Smooth muscle cell (in vitro differentiated cells): ENCODE measurements at regions not wholly inside any gene's neighbourhood (a gene's known extent, or its start where the extent isn't known, plus 50 kb on each side); places are given as distances from the start of the nearest gene placed in this dataset.

ENCODE experiments used
- DNase-seq: peaks from one replicate; lab custom pipeline; 2025; ENCODE audit not compliant: unreplicated experiment; lab: John Stamatoyannopoulos, UW
- H2AFZ ChIP-seq: fragments of 200-600 bp; sonication (generic); 2 replicates; pipeline ENCODE4 v1.6.0; 2016; ENCODE audit warnings: antibody characterized with exemption, low read depth, mild to moderate bottlenecking
- H3F3A ChIP-seq: fragments of 200-600 bp; sonication (generic); 2 replicates; pipeline ENCODE4 v1.6.0; 2017; ENCODE audit warnings: antibody characterized with exemption, low read depth
- H3K27ac ChIP-seq: fragments of 200-600 bp; sonication (generic); 2 replicates; pipeline ENCODE4 v1.5.1; 2016; ENCODE audit warnings: low read depth, mild to moderate bottlenecking
- H3K27me3 ChIP-seq: fragments of 200-600 bp; sonication (generic); 2 replicates; pipeline ENCODE4 v1.6.1; 2016; ENCODE audit warnings: low read depth, mild to moderate bottlenecking
- H3K36me3 ChIP-seq: fragments of 200-600 bp; sonication (generic); 2 replicates; pipeline ENCODE4 v1.5.1; 2016; ENCODE audit warnings: low read depth
- H3K4me1 ChIP-seq: fragments of 200-600 bp; sonication (generic); 2 replicates; pipeline ENCODE4 v1.5.1; 2016; ENCODE audit warnings: low read depth
- H3K4me2 ChIP-seq: fragments of 200-600 bp; sonication (generic); 2 replicates; pipeline ENCODE4 v1.6.0; 2016; ENCODE audit warnings: mild to moderate bottlenecking
- H3K4me3 ChIP-seq: fragments of 200-600 bp; sonication (generic); 2 replicates; pipeline ENCODE4 v1.5.1; 2016; ENCODE audit warnings: mild to moderate bottlenecking
- H3K79me2 ChIP-seq: fragments of 200-600 bp; sonication (generic); 2 replicates; pipeline ENCODE4 v1.6.0; 2016; ENCODE audit warnings: low read depth, mild to moderate bottlenecking
- H3K9ac ChIP-seq: fragments of 200-600 bp; sonication (generic); 2 replicates; pipeline ENCODE4 v1.6.0; 2016; ENCODE audit warnings: low read depth
- H3K9me3 ChIP-seq: fragments of 200-600 bp; sonication (generic); replicated peaks from 2 replicates; pipeline ENCODE4 v1.5.1; 2016; ENCODE audit warnings: low read depth
- H4K20me1 ChIP-seq: fragments of 200-600 bp; sonication (generic); 2 replicates; pipeline ENCODE4 v1.6.0; 2016; ENCODE audit warnings: low read depth
- WGBS: methylation state at CpG from one replicate; pipeline ENCODE4 v1.1.7; 2016; ENCODE audit warnings: low lambda C conversion rate; 5-methylcytosine and 5-hydroxymethylcytosine counted together
- TF ChIP-seq, protein P1 (sequence below): fragments of 200-600 bp; sonication (generic); IDR thresholded peaks from 2 replicates; pipeline ENCODE4 v1.5.1; 2017; ENCODE audit warnings: borderline replicate concordance, mild to moderate bottlenecking, antibody characterized with exemption; ENCODE audit not compliant: insufficient read depth, poor library complexity, severe bottlenecking

- Histone ChIP-seq H3K27me3 (no peaks in the 10 kb centered on the region), H3K36me3 (no peaks in the 10 kb centered on the region), H3K4me3 (no peak overlapping the region), H3K27ac (no peak overlapping the region), H3K79me2 (no peaks in the 10 kb centered on the region), H3K9me3 (no peaks in the 10 kb centered on the region), H4K20me1 (no peaks in the 10 kb centered on the region), H3F3A (no peaks in the 10 kb centered on the region), H2AFZ (no peak overlapping the region), H3K4me1 (no peaks in the 10 kb centered on the region), H3K4me2 (no peak overlapping the region), H3K9ac (no peak overlapping the region)
- no peak for DNase-seq
- TF ChIP-seq, protein P1, sequence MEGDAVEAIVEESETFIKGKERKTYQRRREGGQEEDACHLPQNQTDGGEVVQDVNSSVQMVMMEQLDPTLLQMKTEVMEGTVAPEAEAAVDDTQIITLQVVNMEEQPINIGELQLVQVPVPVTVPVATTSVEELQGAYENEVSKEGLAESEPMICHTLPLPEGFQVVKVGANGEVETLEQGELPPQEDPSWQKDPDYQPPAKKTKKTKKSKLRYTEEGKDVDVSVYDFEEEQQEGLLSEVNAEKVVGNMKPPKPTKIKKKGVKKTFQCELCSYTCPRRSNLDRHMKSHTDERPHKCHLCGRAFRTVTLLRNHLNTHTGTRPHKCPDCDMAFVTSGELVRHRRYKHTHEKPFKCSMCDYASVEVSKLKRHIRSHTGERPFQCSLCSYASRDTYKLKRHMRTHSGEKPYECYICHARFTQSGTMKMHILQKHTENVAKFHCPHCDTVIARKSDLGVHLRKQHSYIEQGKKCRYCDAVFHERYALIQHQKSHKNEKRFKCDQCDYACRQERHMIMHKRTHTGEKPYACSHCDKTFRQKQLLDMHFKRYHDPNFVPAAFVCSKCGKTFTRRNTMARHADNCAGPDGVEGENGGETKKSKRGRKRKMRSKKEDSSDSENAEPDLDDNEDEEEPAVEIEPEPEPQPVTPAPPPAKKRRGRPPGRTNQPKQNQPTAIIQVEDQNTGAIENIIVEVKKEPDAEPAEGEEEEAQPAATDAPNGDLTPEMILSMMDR: no peak
- 75% methylated on average over 4 of the region's 4 CpGs for WGBS
These were observed 394.1 kb downstream of the ZNF608 start for GRCh38 chr5:124352312-124352711.

DNA sequence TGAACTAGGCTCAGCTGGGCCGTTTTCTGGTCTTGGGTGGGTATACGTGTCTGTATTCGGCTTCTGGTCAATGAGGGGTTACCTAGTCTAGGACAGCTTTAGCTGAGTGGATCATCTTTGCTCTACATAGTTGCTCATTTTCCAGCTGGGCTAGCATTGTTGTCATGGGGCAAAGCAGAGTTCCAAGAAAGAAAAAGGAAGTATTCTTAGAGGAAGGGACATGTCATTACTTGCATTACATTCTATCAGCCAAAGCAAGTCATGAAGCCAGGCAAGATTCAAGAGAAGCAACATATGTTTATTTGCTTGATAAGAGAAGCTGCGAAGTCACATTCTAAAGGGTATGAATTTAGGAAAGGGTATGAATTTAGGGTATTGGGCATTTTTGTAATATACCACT is 396.5 kb downstream of the ZNF608 start:
- Histone ChIP-seq H3F3A (no peaks in the 10 kb centered on the region), H4K20me1 (no peaks in the 10 kb centered on the region), H3K4me1 (peaks cover under 1% of the 10 kb centered on the region), H2AFZ (no peak overlapping the region), H3K9ac (no peak overlapping the region), H3K9me3 (no peaks in the 10 kb centered on the region), H3K36me3 (no peaks in the 10 kb centered on the region), H3K4me3 (no peak overlapping the region), H3K79me2 (no peaks in the 10 kb centered on the region), H3K4me2 (no peak overlapping the region), H3K27ac (no peak overlapping the region), H3K27me3 (no peaks in the 10 kb centered on the region)
- no peak for DNase-seq
- TF ChIP-seq, protein P1: no peak
- WGBS: 94% methylated on average over 4 of the region's 4 CpGs

- Histone ChIP-seq H3K27me3 (no peaks in the 10 kb centered on the region), H3K27ac (no peak overlapping the region), H3K9ac (no peak overlapping the region), H3K9me3 (no peaks in the 10 kb centered on the region), H3F3A (no peaks in the 10 kb centered on the region), H3K79me2 (no peaks in the 10 kb centered on the region), H2AFZ (no peak overlapping the region), H3K4me1 (peaks cover 19% of the 10 kb centered on the region), H3K36me3 (no peaks in the 10 kb centered on the region), H3K4me2 (peak overlapping the region; percentile 62), H4K20me1 (no peaks in the 10 kb centered on the region), H3K4me3 (no peak overlapping the region)
- WGBS: 41% methylated on average over 5 of the region's 5 CpGs
- TF ChIP-seq, protein P1: no peak
- no peak for DNase-seq
These were observed 403.0 kb downstream of the ZNF608 start for GRCh38 chr5:124343451-124343867.

DNA sequence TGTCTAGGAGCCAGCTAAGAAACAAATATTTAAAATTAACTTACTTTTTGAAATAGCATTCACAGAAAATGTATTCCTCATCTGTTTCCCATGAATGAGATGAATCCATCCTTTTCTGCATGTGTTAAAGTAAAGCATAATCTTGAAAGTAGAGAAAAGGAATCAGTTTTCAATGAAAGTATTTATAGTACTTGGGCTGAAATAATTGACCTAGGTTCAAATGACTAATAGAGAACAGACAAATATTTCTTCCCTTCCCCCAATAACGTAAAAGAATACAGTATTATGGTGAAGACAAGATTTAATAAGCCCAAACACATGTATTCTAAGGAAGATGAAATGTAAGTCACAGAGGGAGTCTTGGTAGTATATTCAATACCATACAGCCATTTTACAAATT is 403.5 kb downstream of the ZNF608 start:
- TF ChIP-seq, protein P1: no peak
- Histone ChIP-seq H4K20me1 (no peaks in the 10 kb centered on the region), H3K4me1 (peaks cover 19% of the 10 kb centered on the region), H3K4me3 (no peak overlapping the region), H3K27ac (no peak overlapping the region), H3F3A (no peaks in the 10 kb centered on the region), H3K79me2 (no peaks in the 10 kb centered on the region), H3K27me3 (no peaks in the 10 kb centered on the region), H3K36me3 (no peaks in the 10 kb centered on the region), H3K9me3 (no peaks in the 10 kb centered on the region), H3K4me2 (peak overlapping the region; percentile 22), H2AFZ (no peak overlapping the region), H3K9ac (no peak overlapping the region)
- DNase-seq: no peak
- 86% methylated on average over 1 of the region's 1 CpG for WGBS
